HEK293 (cell line): ENCODE measurements at regions not wholly inside any gene's neighbourhood (a gene's known extent, or its start where the extent isn't known, plus 50 kb on each side); places are given as distances from the start of the nearest gene placed in this dataset.

ENCODE experiments used
- GLI4 ChIP-seq: fragments of 450-650 bp; formaldehyde crosslinking; IDR thresholded peaks from 2 replicates; pipeline ENCODE4 v1.5.1; 2016; ENCODE audit warnings: missing biosample characterization, missing genetic modification characterization
- ZNF214 ChIP-seq: fragments of 450-650 bp; formaldehyde crosslinking; IDR thresholded peaks from 2 replicates; pipeline ENCODE4 v1.5.1; 2017; ENCODE audit warnings: missing biosample characterization, mild to moderate bottlenecking, missing genetic modification characterization, borderline replicate concordance
- TF ChIP-seq, protein P1 (sequence below): fragments of 450-650 bp; formaldehyde crosslinking; IDR thresholded peaks from 2 replicates; pipeline ENCODE4 v1.5.1; 2016; ENCODE audit warnings: missing biosample characterization, missing genetic modification characterization
- TF ChIP-seq, protein P2 (sequence below): fragments of 450-650 bp; formaldehyde crosslinking; IDR thresholded peaks from 2 replicates; pipeline ENCODE4 v1.5.1; 2016; ENCODE audit warnings: missing biosample characterization, missing genetic modification characterization

DNA sequence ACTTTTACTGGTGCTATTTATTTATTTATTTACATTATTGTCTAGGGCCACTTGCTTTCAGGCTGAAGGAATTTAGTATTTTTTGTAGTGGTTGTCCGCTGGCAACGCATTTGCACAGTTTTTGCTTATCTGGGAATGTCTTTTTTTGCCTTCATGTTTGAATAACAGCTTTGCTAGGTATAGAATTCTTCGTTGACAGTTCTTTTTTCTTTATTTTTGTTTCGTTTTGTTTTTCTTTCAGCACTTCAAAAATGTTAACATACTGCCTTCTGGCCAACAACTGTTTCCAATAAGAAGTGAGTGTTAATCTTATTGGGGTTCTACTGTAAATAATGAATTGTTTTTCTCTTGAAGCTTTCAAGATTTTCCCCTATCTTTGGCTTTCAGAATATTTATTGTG is 252.7 kb upstream of the TARS1 start:
- TF ChIP-seq, protein P1, sequence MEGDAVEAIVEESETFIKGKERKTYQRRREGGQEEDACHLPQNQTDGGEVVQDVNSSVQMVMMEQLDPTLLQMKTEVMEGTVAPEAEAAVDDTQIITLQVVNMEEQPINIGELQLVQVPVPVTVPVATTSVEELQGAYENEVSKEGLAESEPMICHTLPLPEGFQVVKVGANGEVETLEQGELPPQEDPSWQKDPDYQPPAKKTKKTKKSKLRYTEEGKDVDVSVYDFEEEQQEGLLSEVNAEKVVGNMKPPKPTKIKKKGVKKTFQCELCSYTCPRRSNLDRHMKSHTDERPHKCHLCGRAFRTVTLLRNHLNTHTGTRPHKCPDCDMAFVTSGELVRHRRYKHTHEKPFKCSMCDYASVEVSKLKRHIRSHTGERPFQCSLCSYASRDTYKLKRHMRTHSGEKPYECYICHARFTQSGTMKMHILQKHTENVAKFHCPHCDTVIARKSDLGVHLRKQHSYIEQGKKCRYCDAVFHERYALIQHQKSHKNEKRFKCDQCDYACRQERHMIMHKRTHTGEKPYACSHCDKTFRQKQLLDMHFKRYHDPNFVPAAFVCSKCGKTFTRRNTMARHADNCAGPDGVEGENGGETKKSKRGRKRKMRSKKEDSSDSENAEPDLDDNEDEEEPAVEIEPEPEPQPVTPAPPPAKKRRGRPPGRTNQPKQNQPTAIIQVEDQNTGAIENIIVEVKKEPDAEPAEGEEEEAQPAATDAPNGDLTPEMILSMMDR, result no peak
- TF ChIP-seq GLI4 (tag by site-specific recombination) (no peak), ZNF214 (tag by site-specific recombination) (no peak)
- TF ChIP-seq, protein P2, sequence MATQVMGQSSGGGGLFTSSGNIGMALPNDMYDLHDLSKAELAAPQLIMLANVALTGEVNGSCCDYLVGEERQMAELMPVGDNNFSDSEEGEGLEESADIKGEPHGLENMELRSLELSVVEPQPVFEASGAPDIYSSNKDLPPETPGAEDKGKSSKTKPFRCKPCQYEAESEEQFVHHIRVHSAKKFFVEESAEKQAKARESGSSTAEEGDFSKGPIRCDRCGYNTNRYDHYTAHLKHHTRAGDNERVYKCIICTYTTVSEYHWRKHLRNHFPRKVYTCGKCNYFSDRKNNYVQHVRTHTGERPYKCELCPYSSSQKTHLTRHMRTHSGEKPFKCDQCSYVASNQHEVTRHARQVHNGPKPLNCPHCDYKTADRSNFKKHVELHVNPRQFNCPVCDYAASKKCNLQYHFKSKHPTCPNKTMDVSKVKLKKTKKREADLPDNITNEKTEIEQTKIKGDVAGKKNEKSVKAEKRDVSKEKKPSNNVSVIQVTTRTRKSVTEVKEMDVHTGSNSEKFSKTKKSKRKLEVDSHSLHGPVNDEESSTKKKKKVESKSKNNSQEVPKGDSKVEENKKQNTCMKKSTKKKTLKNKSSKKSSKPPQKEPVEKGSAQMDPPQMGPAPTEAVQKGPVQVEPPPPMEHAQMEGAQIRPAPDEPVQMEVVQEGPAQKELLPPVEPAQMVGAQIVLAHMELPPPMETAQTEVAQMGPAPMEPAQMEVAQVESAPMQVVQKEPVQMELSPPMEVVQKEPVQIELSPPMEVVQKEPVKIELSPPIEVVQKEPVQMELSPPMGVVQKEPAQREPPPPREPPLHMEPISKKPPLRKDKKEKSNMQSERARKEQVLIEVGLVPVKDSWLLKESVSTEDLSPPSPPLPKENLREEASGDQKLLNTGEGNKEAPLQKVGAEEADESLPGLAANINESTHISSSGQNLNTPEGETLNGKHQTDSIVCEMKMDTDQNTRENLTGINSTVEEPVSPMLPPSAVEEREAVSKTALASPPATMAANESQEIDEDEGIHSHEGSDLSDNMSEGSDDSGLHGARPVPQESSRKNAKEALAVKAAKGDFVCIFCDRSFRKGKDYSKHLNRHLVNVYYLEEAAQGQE (tag by site-specific recombination), result no peak
